ENCODE measurements at regions not wholly inside any gene's neighbourhood (a gene's known extent, or its start where the extent isn't known, plus 50 kb on each side); places are given as distances from the start of the nearest gene placed in this dataset.

DNA sequence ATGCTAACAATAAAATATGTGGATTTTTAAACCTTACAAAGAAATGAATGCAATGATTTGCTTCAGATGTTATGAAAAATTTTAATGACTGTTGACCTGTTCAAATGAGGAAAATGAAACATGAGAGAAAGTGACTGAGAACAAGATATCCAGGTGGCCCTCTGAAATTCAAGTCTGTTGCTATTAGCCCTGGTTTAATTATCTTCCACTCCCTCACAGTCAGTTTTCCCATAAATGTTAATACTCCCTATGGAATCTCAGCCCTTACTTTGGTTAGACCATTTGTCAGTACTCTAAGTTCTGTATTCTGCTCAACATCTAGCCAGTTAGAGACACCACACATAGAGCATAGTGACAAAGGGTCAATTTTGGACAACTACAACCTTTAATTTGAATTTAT lies 327.8 kb downstream of the PDGFC start:
- no peak for DNase-seq

DNA sequence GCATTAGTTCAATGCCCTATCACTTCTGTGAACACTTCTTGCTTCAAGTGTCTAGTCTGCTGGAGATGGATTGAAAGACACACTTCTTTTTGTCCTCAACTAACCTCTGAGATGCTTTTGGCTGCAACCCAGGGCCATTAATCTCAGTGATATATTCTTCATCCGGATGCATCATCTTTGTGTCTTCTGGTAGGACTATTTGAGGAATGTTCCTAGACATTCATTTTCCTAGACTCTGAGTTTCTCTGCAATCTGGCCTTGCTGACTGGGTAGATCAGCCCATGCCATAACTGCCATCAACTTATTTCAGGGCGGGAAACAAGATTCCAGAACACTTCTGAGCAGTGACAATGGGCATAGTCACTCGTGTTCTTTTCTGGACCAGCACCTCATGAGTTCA lies 329.4 kb downstream of the PDGFC start:
- DNase-seq = peak; percentile 89

DNA sequence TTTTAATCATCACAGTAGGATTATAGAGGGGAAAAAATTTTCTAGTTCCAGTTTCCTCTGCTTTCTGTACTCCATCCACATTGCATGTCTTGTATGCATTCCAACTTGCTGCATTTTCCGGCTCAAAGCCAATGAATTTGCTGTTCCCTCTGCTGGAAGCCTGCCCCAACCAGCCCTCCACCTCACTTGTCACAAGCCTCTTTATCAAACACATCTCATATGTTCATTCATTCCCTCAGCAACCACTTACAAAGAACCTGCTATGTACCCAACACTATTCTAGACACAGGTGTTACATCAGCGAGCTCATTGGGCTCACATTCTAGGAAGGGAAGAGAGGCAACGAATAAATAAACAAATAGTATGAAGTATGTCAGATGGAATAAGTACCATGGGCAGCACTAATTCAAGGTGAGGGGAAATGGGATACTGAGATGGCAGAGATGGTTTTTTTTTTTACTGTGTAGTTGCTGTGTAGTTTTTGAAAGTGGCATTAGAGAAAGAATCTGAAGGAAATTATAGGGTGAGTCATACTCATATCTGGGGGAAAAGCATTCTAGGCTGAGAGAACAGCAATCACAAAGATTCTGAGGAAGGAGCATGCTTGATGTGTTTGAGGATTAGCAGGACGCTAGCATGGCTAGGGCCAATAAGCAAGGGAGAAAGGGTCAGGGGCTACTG lies 332.5 kb downstream of the PDGFC start:
- peak; percentile 86 for DNase-seq

DNA sequence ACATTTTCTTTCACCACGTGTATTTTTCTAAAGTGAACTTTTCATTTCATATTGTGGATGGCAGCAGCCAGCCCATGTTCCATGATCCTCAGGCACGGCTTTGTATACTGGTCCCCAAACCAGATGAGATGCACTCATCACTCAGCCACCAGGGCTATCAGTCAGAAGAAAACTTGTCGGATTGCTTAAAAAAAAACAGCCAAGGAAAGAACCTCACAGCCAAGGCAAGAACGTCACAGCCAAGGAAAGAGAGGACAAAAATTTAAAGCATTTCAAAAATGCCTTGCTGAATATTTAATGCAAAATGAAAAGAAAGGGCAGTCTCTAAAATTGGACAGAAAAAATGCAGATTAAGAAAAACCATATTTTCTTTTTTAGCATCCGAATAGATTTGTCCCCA lies 333.3 kb downstream of the PDGFC start:
- peak; percentile 83 for DNase-seq

DNA sequence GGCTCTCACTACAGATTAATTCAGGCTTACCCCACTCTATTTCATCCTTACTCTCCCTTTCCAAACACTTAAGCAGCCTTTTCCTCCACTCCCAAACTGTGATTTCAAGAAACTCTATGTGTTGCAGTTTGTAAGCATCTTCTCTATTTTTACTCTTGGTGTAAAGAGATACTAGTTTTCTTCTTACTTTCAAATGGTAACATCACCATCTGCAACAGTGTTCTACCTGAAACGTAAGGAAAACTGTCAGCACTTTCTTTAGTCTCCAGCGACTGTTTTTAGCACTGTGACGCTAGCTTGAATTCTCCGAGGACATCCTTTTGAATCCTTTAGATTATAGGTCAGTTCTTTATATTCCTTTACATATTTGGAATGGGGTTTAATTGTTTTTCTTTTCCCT lies 335.2 kb downstream of the PDGFC start:
- no peak for DNase-seq

DNA sequence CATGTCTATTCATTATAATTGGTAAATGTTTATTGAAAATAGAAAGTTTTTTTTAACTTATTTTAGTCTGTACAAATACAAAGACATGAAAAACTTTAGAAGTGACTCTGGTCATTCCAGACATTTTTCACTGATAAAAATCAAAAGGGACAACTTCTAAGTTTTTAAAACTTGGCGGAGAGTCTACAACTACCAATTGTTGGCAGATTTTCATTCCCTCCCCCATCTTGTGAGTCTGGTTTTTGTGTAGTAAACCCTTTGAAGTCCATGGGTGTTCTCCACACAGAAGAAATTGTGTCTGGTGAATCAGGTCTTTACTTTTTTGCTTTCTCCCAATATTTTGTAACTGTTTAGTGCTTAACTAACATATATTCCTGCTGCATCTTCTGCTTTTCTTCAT lies 336.5 kb downstream of the PDGFC start:
- peak; percentile 49 for DNase-seq

- peak; percentile 48 for DNase-seq
These were observed 337.0 kb downstream of the PDGFC start for GRCh38 chr4:156634612-156635011.

DNA sequence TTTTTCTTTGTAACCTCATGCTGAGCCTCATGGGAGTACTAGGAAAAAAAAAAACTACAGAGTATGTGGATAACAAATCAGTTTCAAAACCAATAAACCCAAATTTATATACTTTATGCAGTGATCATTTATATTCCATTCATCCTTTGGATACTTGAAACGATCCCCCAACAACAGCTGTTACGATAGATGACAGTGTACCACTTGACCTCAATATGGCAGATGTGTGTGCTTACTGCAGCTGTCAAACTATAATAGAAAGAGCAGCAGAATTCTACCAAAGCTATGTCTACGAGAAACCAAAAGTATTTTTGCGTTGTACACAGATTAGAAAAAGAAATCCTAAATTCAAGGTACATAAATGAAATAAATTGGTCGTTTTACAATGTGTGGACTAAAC lies 337.8 kb downstream of the PDGFC start:
- no peak for DNase-seq

DNA sequence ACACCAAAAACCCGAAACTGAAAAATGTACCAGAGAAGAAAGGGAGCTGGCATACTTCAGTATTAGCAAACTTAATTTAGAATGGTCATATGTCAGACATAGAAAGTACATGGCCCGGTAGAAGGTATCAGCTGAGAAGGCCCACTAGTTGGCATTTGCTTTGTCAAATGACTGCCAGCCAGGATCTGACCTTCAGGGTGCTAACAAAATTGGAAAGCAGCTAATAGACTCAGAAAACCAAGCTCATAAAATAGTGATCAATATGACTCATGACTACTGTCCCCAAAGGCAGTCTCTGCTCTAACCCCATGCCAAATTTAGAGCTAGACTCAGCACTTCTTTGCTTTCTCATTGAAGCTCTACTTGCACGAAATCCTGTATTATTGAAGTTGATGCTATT lies 342.7 kb downstream of the PDGFC start:
- no peak for DNase-seq

GRCh38 chr4:156623376-156623775 lies 348.2 kb downstream of the PDGFC start:
- DNase-seq = peak; percentile 49

- DNase-seq = no peak
These were observed 350.8 kb downstream of the PDGFC start for GRCh38 chr4:156620786-156621185.

DNA sequence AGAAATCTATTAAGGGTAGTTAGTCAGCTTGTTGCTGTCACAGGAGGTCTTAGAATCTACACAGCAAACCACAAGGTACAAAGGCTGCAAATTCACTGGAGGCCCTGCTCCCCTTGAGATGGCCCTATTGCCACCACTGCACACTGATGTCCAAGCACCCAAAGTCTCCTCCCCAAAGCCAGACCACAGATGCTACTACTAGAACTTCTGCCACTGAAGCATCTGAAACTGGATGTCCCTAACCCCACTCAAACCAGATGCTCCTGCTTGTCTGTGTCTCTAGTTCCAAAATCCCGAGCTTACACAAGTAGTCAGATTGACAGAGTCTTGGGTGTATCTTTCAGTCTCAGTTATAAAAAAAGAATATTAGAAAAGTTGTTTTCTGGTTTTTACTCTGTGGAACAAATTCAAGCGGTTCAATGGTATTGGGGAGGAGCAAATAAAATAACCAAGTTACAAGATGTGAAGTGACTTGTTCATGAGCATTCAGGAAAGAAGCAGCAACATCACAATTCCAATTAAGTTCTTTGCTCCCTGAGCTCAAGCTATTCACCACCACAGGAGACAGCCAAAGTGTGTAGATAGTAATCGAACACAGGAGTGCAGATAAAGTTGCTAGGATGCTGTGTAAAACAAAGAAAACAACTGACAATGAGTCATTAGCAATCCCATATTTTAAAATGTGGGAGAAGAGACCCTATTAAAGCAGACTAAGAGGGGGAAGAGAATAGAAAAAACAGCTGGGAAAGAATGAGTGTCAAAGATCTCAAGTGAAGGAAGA lies 352.3 kb downstream of the PDGFC start:
- DNase-seq = no peak

DNA sequence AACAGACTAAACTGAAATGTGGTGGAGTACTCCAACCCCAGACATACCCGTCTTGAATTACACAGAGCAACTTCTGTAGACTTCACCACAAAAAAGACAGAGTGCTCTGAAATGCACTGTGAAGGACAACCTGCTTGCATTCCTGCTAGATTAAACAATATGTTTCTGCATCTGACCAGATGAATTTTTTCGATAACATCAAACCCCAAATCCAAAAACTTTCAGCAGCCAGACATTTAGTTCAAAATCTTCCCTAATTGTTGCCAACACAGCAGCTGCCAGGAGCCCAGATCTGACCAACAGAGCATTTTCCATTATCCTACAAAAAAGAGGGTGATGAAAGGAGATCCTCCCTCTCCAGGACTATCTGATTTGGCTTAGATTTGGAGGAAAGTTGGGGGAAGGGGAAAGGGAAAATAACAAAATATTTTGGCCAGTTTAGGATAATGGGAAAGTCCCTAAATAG lies 356.5 kb downstream of the PDGFC start:
- peak; percentile 98 for DNase-seq

GRCh38 chr4:156614536-156614935 lies 357.1 kb downstream of the PDGFC start:
- no peak for DNase-seq

DNA sequence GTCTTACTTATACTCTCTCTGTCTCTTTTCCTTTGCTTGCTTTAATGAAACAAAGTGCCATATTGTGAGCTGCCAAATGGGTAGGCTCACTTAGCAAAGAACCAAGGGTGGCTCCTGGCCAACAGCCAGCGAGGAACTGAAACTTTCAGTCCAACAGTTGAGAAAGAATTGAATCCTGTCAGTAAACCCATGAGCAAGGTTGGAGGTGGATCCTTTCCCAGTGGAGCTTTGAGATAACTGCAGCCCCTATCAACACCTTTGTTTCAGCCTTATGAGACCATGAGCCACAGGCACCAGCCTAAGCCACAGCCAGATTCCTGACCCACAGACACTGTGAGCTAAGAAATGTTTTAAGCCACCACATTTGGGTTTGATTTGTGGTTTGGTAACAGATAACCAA lies 362.2 kb downstream of the PDGFC start:
- peak; percentile 53 for DNase-seq

DNA sequence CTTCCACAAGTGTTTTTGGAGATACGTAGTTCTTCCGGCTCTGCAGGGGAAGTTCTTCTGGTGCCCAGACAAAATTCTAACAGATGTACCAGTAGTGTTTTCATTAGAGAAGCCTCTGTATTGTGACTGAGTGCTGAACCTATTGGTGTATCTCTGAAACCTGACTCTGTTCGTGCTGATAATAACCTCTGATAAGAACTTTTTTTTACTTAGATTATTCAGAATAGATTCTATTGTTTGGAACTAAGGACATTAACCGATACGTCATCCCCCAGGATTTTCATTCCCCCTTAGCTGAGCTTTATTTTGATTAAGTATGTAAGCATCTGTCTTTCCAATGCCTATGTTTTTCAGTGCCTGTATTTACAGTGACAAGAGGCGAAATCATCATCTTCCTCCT lies 362.9 kb downstream of the PDGFC start:
- DNase-seq = no peak

GRCh38 chr4:156607478-156607857 lies 364.1 kb downstream of the PDGFC start:
- no peak for DNase-seq

DNA sequence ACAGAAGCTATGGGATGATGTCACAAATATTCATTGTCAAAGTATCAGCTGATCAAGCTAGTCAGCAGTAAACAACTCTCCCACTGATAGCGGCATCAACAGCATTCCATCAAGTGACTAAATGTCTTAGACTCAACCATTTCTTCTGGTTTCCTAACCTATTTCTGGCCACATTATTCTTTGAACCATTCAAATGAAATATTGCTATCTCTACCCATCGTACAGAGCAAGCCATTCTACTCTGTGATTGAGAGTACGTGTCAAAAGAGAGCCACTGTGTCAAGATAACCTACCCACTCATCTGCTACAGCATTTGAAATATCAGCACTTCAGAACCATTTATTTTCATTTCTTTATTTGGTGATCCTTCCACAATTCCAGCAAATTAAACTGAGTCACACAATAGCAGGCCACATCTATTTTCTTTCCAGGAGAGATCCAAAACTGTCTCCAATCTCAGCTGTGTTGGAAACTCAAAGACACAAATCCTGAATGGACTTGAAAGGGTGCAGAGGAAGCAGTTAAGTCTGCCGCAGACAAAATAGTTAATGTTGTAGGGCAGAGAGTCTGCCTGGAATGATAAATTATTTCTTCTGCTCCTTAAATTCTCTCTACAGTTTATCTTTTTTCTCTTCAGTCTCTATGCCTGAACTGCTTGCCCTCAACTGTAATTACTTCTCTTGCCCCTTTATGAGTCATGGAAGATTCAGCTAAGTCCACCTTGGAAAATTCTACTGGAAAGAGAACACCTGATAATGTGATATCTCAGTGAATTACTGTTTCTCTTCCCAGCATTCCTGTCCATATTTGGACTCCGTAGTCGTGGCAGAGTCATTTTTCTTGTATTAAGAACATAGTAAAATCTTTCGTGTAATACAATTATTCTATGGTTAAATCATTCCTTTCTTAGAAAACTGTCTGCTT lies 364.8 kb downstream of the PDGFC start:
- DNase-seq = peak; percentile 78

GRCh38 chr4:156598138-156598681 lies 373.4 kb downstream of the PDGFC start:
- DNase-seq = peak; percentile 72

DNA sequence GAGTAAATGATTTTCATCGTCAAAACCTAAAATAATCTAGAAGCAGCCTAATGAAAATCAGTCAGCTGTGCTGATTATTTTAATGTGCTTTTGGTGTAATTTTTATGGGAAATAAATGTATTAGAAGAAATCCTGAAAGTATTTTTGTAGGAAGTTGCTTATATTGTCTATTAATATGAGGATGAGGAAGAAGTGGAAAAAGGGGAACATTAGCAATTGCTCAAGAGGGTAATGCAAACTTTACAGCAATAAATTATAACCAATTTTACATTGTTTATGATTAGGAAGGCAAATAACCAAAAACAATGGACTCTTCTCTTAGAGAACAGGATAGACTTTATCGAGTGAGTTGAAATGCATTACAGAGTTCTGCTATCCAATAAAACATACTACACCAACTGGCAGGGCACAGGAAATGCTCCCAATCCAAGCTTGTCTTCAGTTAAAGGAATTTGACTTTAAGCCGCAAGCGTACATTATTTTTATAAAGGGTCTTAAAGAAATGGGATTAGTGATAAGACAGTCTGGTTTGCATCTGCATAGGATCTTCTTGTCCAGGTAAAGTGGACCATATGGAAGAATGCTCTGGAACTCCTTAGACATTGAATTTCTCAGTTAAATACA lies 374.8 kb downstream of the PDGFC start:
- DNase-seq = no peak

DNA sequence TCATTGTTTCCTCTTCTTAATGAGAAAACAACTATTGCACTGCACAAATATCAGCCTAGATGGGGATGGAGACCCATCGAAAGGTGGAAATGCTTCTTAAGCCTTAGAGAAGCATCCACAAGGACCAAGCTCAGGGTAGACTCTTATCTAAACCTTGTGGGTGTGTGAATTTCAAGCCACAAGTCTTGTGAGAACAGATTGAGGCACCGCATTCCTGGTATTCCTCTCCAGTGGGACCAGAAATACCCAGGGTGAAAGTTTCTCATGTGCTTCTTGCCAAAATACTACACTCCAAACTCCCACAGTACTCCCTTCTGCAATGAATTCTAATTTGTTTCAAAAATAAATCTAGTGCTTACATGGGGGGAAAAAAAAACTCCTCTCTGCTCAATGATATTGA lies 375.6 kb downstream of the PDGFC start:
- DNase-seq = peak; percentile 36

DNA sequence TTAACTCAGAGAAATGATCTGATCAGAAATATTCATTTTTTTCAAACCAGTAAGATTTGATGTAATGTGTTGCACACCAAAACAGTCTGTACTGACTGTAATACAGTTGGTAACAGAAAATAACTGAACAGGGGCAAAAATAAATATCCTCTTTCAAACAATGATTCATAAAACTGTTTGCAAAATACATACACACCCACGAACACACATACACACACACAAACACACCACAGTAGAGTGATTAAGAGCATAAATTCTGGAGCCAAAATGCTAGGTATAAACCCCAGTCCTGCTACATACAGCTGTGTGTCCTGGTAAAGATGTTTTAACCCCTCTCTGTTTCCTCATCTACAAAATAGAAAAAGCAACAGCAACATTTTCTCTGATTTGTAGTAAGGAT lies 376.6 kb downstream of the PDGFC start:
- DNase-seq = no peak

- DNase-seq = no peak
These were observed 377.0 kb downstream of the PDGFC start for GRCh38 chr4:156594624-156595023.
